IPS-NIHi7 (cell line): ENCODE measurements at regions not wholly inside any gene's neighbourhood (a gene's known extent, or its start where the extent isn't known, plus 50 kb on each side); places are given as distances from the start of the nearest gene placed in this dataset.

Experiments
- DNase-seq: peaks from one replicate; pipeline ENCODE4 v3.0.0; 2012; ENCODE audit warnings: mixed read lengths; ENCODE audit errors: extremely low spot score

GRCh38 chr5:123819386-123819785, 307.4 kb downstream of the CSNK1G3 start:
- no peak for DNase-seq

- no peak for DNase-seq
These were observed 305.3 kb downstream of the CSNK1G3 start for GRCh38 chr5:123817267-123817666.

- DNase-seq = no peak
These were observed 303.0 kb downstream of the CSNK1G3 start for GRCh38 chr5:123814801-123815470.

GRCh38 chr5:123813937-123814624, 302.1 kb downstream of the CSNK1G3 start:
- DNase-seq = no peak

- DNase-seq = no peak
These were observed 301.3 kb downstream of the CSNK1G3 start for GRCh38 chr5:123813264-123813663.

GRCh38 chr5:123811831-123812230, 299.9 kb downstream of the CSNK1G3 start:
- DNase-seq = no peak

GRCh38 chr5:123810746-123811340, 298.9 kb downstream of the CSNK1G3 start:
- no peak for DNase-seq

GRCh38 chr5:123810253-123810652, 298.3 kb downstream of the CSNK1G3 start:
- DNase-seq = no peak

- DNase-seq = no peak
These were observed 297.7 kb downstream of the CSNK1G3 start for GRCh38 chr5:123809594-123810221.

- no peak for DNase-seq
These were observed 296.7 kb downstream of the CSNK1G3 start for GRCh38 chr5:123808461-123809380.

GRCh38 chr5:123807177-123807945, 295.4 kb downstream of the CSNK1G3 start:
- no peak for DNase-seq

- DNase-seq = no peak
These were observed 294.7 kb downstream of the CSNK1G3 start for GRCh38 chr5:123806644-123807043.

GRCh38 chr5:123805300-123805699, 293.3 kb downstream of the CSNK1G3 start:
- DNase-seq = no peak

- DNase-seq = no peak
These were observed 291.4 kb downstream of the CSNK1G3 start for GRCh38 chr5:123803359-123803758.

GRCh38 chr5:123802298-123802951, 290.4 kb downstream of the CSNK1G3 start:
- DNase-seq = peak; percentile 67

GRCh38 chr5:123800640-123801039, 288.7 kb downstream of the CSNK1G3 start:
- DNase-seq = no peak

GRCh38 chr5:123795688-123796087, 283.7 kb downstream of the CSNK1G3 start:
- no peak for DNase-seq

- DNase-seq = no peak
These were observed 278.2 kb downstream of the CSNK1G3 start for GRCh38 chr5:123790226-123790625.

GRCh38 chr5:123787635-123788034, 275.7 kb downstream of the CSNK1G3 start:
- DNase-seq = no peak

- no peak for DNase-seq
These were observed 275.2 kb downstream of the CSNK1G3 start for GRCh38 chr5:123787136-123787535.
